GM18907 (cell line): ENCODE measurements at regions not wholly inside any gene's neighbourhood (a gene's known extent, or its start where the extent isn't known, plus 50 kb on each side); places are given as distances from the start of the nearest gene placed in this dataset.
"Not testable (repeated sequence)": the region's sequence is repeated elsewhere in the genome, so short reads cannot be mapped to it uniquely, and the experiment has no call there.

ENCODE experiments used
- ATAC-seq: cut with Tn5 transposase; IDR thresholded peaks from one replicate; pipeline ENCODE4 v1.9.1; 2021; ENCODE audit warnings: mild to moderate bottlenecking, moderate library complexity; ENCODE audit not compliant: unreplicated experiment

DNA sequence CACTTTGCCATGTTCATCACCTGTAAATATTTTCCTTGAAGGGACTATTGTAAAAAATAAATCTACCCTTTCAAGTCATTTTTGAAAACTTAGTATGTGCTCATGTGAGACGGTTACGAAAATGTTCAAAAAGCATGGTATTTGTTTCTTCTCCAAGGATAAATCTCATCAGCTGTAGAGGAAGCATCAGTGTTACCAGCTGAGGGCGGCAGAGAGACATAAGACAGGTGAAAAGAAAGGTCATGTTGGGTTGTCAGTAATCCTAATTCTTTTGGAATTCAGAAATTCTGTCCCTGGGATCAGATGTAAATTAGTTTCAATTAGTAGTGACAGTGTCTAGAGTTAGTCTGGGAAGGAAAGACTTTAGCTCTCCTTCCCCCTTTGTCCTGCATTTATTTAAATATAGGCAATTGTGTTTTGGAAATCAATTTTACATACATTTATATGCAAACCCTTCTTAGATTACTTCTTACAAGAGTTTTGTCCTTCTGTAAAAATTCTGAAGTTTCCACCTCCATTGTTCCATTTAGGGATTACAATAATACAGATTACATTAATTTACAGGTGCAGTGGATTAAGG is 791.9 kb upstream of the CDH6 start:
- ATAC-seq: no peak

DNA sequence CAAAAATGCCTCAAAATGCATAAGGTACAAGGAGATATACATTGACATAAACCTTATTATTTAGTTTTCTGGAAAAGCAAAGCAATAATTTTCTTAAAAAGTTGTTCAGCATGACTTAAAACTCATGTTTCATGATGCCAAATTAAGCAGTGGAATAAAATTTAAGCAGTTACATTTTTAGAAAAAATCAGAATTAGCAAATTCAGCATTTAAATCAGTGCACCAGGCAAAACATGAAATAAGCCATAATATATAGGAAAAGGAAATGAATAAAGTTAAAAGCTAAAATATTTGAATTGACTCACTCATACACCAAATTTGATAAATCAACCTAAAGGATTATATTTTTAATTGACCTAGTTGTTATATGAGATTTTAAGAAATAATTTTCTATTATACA is 795.1 kb upstream of the CDH6 start:
- ATAC-seq: no peak

DNA sequence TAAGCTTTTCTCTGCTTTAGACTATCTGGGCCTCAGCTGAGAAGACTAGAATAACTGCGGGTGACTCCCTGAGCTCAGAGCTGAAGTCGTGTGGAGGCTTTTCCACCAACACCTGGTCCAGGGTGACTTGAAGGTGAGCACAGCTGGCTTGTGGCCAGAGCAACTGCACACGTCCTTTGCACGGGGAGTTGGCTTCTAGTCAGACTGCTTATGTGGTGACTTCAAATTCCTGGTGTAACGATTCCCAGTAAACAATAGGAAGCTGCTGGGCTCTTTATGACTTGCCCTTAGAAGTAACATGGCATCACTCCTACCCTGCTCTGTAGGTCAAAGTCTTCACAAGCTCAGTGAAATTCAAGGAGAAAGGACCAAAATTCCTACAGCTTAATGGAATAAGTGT is 800.6 kb upstream of the CDH6 start:
- ATAC-seq: no peak

DNA sequence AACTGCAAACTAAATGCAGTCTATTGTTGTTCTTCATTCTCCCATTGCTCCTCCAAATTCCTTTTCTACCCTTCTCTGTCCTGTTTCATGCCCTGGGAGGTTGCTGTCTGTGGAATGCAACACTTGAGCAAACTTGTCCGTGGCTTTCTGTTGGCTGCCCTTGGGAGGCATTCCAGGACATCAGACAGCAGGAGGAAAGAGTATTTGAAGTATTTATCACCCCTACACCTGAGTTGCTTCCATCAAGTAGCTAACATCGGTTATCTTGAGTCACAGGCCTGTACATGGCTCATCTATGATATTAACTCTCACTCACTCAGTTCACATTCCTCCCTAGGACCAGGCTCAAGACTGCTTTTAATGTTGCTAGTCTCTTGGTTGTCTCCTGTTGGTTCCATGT is 803.4 kb upstream of the CDH6 start:
- ATAC-seq: no peak

DNA sequence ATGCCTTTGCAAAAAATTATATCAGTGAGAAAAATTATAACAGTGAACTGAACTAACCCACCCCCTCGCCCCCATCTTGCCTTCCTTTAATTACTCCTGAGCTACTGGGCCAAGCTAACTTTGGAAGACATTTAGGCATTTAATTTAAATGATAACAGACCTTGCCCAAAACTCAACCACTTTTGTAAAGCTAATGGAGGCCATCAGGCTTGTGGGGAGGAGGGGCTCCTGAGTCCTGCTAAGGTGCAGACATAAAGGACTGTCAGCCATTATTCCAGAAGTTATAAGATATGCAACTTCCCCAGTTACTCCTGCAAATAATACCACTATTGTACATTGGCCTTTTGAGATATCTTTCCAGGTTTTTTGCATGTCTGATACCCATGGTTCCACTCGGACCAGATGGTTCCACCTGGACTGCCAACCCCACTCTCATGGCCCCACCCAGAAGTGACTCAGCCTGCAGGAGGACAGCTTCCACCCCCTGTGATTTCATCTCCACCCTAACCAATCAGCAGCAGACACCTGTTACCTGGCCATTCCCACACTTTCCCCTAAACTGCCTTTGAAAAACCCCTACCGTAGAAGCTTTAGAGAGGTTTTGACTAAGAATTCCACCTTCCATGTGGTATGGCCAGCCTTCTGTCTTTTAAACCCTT is 805.4 kb upstream of the CDH6 start:
- no peak for ATAC-seq

DNA sequence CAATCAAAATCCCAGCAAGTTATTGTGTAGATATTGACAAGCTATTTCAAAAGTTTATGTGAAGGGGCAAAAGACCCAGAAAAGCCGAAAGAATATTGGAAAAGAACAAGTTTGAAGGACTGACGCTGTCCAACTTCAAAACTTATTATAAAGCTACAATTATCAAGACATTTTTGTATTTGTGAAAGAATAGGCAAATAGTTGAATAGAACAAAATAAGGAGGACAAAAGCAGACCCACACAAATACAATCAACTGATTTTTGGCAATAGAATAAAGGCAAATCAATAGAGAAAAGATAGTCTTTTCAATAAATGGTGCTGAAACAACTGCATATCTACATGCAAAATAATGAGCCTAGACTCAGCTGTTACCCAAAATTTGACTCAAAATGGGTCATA is 807.7 kb upstream of the CDH6 start:
- no peak for ATAC-seq

DNA sequence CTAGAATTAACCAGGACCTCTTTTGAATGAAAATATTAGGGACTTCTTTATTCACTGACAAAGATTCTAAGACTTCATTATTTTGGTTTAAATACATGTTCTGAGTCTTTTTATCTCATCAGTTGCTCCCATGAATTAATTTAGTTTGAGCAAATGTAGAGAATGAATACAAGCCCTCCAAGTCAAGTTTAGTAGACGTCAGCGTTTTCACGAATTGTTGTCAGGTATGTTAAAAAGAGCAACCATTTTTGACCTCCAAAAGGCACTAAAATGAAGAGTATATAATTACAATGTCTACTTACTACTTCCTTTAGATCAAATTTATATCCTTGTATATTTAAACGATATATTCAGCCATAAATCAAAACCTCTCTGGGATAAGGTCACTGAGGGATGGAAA is 809.3 kb upstream of the CDH6 start:
- ATAC-seq: no peak

DNA sequence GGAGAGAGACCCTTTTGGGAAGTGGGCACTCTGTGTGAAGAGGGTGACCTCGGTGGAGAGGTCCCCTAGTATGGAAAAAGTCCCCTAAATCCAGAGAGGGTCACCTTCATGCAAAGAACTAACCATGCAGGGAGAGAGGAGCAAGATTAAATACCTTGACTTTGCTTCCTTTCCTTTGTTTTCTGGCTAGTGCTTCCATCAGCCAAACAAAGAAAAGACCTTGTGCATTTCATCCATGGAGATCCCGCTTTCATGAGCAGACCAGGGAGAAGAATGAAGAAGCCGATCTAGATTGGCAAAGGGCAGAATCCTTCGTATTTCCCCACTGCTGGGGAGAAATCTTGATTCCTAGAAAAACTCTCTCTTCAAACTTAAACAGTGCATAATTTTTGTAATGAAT is 813.3 kb upstream of the CDH6 start:
- no peak for ATAC-seq

DNA sequence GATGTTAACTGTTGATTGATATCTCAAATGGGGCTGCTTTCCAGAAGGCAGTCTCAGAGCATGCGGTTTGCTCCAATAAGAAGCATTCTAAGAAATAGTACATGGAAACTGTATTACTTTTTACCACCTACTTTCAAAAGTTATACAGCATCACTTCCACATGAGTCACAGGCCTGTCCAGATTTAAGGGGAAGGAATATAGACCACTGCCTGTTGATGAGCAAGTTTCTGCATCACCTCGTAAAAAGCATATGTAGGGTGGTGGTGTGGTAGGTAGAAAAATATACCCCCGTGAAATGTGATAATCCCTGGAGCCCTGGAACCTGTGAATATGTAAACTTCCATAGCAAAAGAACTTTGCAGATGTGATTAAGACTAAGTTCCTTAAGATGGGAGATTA is 816.6 kb upstream of the CDH6 start:
- no peak for ATAC-seq

DNA sequence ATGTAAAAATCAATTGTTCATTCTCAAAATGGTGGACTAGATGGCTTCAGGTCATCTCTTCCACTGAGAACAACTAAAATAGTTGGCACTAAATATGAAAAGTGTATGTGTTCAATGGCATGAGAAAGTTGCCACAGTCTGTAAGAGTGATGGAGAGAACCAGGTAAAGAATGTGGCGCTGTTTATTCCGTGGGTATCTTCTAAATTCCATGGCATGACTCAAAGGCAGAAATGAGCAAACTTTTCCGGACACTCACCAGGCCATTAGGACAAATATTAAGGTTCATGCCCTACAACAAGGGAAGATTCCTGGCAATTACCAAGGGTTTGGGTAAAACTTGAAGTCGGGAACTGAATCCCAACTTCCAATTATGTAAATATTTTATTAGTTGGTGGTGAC is 825.4 kb upstream of the CDH6 start:
- no peak for ATAC-seq

DNA sequence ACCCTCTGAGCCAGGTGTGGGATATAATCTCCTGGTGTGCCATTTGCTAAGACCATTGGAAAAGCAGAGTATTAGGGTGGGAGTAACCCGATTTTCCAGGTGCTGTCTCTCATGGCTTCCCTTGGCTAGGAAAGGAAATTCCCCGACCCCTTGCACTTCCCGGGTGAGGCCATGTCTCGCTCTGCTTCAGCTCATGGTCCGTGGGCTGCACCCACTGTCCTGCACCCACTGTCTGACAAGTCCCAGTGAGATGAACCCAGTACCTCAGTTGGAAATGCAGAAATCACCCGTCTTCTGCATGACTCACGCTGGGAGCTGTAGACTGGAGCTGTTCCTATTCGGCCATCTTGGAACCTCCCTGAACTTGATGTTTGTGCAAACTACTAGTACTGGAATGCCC is 828.5 kb upstream of the CDH6 start:
- not testable (repeated sequence) for ATAC-seq

DNA sequence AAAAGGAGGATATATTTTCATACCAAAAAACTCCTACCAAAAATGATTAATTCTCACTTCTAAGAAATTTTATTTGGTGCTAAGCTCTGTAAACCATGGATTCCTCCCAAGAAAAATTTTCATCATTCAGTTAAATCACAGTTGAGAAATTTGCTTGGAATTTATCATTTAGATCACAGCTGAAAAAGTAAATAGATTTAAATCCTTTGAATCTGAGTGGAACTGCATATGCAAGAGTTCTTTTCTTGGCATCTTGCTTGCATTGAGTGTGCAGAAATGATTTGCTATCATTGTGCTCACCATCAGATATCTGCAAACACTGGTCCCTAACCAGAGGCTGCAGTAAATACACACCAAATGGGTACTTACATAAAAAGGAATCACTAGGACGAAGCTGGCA is 836.1 kb upstream of the CDH6 start:
- no peak for ATAC-seq

DNA sequence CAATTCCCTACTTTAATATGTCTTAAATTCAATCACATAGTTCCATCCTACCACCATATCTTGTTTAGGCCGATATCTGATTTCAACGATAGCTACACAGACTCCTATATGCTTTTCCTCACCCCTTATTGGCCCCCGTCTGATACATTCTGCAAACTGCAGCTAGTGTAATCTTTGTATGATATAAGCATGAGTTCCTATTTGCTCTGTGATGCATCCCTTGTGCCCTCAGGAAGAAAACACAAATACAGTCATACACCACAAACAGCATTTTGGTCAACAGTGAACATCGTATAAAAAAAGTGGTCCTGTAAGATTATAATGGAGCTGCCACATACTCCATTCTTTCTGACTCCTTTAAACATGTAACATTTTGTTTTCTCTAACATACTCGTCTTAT is 837.8 kb upstream of the CDH6 start:
- no peak for ATAC-seq

DNA sequence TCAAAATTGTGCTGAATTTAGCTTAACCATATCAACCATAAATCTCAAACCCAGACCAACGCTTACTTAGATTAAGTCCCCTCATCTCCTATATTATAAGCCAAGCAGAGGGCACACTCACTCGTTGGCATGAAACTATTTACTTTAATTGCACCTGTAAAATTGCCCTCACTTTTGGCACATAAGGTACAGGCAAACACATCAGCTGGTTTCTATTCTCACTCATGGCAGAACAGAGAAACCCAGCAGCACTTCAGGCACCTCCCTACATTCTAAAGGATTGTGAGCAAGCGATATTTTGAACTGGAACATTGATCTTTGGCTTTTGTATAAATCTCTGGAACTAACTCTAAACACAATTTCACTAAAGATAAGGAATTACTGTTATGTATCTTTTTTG is 845.6 kb upstream of the CDH6 start:
- no peak for ATAC-seq

DNA sequence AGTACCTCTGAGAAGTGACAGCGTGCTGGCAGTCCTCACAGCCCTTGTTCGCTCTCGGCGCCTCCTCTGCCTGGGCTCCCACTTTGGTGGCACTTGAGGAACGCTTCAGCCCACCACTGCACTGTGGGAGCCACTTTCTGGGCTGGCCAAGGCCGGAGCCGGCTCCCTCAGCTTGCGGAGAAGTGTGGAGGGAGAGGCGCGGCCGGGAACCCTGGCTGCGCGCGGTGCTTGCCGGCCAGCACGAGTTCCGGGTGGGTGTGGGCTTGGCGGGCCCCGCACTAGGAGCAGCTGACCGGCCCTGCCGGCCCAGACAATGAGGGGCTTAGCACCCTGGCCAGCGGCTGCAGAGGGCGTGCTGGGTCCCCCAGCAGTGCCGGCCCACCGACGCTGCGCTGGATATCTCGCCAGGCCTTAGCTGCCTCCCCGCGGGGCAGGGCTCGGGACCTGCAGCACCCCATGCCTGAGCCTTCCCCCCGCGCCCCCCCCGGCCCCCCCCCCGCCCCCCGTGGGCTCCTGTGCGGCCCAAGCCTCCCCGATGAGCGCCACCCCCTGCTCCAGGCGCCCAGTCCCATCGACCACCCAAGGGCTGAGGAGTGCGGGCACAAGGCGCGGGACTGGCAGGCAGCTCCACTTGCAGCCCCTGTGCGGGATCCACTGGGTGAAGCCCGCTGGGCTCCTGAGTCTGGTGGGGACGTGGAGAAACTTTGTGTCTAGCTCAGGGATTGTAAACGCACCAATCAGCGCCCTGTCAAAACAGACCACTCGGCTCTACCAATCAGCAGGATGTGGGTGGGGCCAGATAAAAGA is 847.7 kb upstream of the CDH6 start:
- not testable (repeated sequence) for ATAC-seq

DNA sequence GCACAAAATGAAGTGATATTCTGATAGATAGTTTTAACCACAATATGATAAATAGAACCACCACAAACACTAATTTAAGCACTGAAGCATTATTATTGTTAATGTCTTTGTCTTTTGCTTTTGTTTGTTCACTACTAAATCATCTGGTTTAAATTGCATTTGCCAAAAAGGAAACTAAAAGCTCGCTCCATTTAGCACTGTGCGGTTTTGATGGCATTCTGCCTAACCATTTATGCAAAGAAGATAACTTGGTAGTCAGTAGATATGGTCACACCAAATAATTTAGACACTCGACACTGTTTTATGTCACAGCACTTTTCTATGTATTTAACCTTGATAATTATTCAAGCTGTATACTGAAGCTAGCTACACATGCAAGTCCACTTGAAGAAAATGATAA is 849.8 kb upstream of the CDH6 start:
- ATAC-seq: no peak

DNA sequence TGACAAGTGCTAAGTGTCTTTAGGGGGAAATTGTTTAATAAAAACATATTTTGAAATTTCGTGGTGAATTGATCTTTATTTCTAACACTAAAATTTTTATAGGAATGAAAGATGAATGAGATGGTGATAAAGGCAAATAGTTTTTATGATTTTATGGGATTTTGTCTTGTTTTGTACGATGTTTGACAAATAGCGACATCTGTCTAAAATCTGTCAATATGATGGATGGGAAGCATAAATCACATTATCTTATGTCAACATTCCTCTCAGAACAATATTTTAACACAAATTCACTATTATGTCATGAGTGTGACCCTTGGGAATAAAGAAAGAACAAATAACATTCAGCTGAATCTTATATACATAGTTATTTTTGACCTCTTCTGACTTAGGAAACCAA is 852.0 kb upstream of the CDH6 start:
- no peak for ATAC-seq

DNA sequence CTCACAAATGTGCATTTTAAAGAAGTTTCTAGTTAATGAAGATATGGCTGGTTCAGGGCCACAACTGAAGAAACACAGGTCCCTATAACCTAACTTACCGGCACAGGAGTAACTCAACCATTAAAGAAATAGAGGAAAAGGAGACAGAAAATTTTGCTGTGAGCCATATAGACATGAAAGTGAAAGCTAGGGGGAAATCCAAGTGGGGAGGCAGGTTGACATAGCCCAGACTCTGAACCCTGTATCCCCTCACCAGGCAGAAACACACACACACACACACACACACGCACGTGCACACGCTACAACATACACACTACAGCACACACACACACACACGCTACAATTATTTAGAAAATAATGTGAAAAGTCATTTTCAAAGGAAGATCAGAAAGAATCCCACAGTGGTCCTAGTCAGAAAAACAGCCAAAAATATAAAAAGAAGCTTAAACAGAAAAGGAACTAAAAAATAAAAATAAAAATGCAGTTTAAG is 856.4 kb upstream of the CDH6 start:
- ATAC-seq: no peak

DNA sequence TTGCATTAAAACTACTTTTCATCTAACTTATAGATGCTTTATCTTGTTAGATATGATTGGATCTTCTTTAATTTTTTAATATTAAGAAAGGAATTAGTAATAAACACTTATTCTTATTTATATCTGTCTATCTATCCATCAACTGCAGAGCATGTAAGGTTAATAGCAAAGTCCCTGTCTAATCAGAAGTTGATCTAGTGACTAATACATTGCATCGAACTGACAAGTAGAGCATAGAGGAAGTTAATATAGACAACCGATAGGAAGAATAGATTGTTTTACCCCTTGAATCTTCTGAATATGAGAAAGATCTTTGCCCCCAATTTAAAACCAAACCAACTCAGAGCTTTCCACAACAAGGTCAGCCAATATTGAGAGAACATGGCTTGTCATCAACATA is 862.0 kb upstream of the CDH6 start:
- ATAC-seq: no peak

DNA sequence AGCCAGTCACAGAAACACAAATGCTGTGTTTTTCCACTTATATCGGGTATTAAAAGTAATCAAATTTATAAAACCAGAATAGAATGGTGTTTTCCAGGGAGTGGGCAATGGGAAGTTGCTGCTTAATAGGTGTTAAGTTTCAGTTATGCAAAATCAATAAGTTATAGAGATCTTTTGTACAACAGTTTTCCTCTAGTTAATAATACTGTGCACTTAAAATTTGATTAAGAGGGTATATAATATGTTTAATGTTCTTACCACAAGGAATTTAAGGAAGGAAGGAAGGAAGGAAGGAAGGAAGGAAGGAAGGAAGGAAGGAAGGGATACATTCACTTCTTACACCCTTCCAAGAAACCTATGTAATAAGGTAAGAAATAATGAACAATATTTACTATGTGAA is 867.7 kb upstream of the CDH6 start:
- no peak for ATAC-seq

DNA sequence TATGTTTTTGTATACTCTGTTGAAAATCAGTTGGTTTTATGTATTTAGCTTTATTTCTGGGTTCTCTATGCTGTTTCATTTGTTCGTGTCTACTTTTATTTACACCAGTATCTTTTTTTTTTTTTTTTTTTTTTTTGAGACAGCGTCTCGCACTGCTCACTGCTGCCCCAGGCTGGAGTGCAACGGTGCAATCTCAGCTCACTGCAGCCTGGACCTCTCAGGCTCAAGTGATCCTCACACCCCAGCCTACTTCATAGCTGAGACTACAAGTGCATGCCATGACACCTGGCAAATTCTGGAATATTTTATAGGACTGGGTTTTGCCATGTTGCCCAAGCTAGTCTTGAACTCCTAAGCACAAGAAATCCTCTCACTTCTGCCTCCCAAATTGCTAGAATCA is 869.4 kb upstream of the CDH6 start:
- no peak for ATAC-seq

DNA sequence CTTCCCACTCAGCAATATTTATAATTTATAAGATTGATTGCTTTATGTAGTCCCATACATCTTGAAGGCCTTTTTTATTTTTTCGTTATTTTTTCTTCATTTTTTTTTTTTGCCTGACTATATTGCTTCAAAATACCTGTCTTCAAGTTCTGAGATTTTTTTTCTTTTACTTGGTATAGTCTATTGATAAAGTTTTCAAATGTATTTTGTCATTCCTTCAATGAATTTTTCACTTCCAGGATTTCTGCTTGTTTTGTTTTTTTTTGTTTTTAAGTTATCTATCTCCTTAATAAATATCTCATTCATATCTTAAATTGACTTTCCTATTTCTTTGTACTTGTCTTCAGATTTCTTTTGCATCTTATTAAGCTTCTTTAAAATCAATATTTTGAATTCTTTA is 905.6 kb upstream of the CDH6 start:
- no peak for ATAC-seq
